ENCODE measurements at regions not wholly inside any gene's neighbourhood (a gene's known extent, or its start where the extent isn't known, plus 50 kb on each side); places are given as distances from the start of the nearest gene placed in this dataset.

DNA sequence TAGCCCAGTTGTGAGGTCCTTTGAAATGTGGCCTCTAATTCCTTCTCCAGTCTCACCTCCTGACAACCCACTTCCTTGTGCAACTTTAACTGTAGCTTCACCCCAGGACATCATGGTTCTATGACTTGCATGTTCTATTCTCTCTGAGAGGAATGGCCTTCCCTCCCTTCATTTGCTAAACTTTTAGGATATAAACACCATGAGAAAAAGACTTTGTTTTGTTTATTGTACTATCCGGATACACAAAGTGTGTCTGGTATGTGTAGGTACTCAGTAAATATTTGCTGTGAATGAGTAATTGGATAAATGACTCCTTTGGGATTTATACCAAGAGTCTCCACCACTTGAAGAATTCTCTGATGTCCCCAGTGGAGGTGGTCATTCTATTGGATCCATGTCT lies 547.6 kb downstream of the INSC start:
- H3K36me3 Mint-ChIP-seq (ENCODE audit: unreplicated experiment): no peaks in the 10 kb centered on the region
- H3K4me1 Mint-ChIP-seq (ENCODE audit: unreplicated experiment): peaks cover 4% of the 10 kb centered on the region
- H3K27me3 Mint-ChIP-seq (ENCODE audit: unreplicated experiment): peaks cover 16% of the 10 kb centered on the region
- H3K9me3 Mint-ChIP-seq (ENCODE audit: unreplicated experiment): no peaks in the 10 kb centered on the region
- no peak for DNase-seq (ENCODE audit: extremely low spot score, unreplicated experiment)
- TF ChIP-seq, protein P1, sequence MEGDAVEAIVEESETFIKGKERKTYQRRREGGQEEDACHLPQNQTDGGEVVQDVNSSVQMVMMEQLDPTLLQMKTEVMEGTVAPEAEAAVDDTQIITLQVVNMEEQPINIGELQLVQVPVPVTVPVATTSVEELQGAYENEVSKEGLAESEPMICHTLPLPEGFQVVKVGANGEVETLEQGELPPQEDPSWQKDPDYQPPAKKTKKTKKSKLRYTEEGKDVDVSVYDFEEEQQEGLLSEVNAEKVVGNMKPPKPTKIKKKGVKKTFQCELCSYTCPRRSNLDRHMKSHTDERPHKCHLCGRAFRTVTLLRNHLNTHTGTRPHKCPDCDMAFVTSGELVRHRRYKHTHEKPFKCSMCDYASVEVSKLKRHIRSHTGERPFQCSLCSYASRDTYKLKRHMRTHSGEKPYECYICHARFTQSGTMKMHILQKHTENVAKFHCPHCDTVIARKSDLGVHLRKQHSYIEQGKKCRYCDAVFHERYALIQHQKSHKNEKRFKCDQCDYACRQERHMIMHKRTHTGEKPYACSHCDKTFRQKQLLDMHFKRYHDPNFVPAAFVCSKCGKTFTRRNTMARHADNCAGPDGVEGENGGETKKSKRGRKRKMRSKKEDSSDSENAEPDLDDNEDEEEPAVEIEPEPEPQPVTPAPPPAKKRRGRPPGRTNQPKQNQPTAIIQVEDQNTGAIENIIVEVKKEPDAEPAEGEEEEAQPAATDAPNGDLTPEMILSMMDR (IDR thresholded peaks at IDR 0.05): no peak
- no peak overlapping the region for H3K27ac Mint-ChIP-seq (ENCODE audit: unreplicated experiment)
- H3K4me3 Mint-ChIP-seq (ENCODE audit: unreplicated experiment): no peak overlapping the region

DNA sequence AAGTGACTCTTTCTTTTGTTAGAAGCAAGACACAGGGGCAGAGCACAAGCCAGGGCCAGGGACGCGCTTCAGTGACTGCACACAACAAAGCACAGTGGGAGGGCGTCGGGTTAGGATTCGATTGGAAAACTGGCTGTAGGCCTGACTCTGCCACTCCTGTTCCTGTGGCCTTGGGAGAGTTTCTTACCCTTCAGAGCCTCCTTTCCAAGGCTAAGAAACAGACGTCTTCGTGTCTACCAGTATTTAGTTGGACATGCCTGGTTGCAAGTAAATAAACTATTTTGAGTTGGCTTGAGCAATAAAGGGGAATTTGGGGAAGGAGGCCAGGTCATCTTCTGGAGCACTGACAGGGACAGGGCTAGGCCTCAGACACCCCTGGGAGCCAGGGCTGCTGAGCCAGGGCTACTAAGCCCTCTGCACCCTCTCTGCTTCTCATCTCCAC lies 549.1 kb downstream of the INSC start:
- H3K4me1 Mint-ChIP-seq (ENCODE audit: unreplicated experiment): peaks cover 4% of the 10 kb centered on the region
- H3K4me3 Mint-ChIP-seq (ENCODE audit: unreplicated experiment): no peak overlapping the region
- H3K36me3 Mint-ChIP-seq (ENCODE audit: unreplicated experiment): no peaks in the 10 kb centered on the region
- peaks cover 15% of the 10 kb centered on the region for H3K27me3 Mint-ChIP-seq (ENCODE audit: unreplicated experiment)
- TF ChIP-seq, protein P1 (IDR thresholded peaks at IDR 0.05): no peak
- H3K27ac Mint-ChIP-seq (ENCODE audit: unreplicated experiment): no peak overlapping the region
- H3K9me3 Mint-ChIP-seq (ENCODE audit: unreplicated experiment): peaks cover 6% of the 10 kb centered on the region
- peak; percentile 30 for DNase-seq (ENCODE audit: extremely low spot score, unreplicated experiment)

DNA sequence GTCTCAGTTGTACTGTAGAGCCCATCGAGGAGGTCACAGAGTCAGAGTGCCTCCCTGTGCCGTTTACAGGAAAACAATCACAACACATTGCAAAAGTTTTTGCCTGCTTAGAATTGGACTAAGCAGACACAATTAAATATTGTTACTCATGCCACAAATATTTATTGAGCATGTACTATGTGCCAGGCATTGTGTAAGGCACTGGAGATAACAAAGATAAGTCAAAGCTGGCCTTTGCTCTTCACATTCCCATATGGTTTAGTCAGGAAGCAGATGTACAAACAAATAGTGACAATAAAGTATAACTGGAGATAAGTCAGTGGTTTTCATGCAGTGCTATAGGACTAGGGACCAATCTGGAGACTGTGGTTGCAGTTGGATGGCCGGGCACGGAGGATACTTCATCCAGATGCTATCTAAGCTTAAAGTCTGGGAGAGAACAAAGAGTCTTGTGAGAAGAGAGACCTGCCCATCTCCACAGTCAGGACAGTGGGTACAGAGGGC lies 550.7 kb downstream of the INSC start:
- Mint-ChIP-seq H3K27me3 (ENCODE audit: unreplicated experiment) (peaks cover 10% of the 10 kb centered on the region), H3K4me3 (ENCODE audit: unreplicated experiment) (no peak overlapping the region), H3K36me3 (ENCODE audit: unreplicated experiment) (no peaks in the 10 kb centered on the region), H3K27ac (ENCODE audit: unreplicated experiment) (no peak overlapping the region), H3K4me1 (ENCODE audit: unreplicated experiment) (peaks cover 4% of the 10 kb centered on the region), H3K9me3 (ENCODE audit: unreplicated experiment) (peaks cover 6% of the 10 kb centered on the region)
- peak; percentile 21 for DNase-seq (ENCODE audit: extremely low spot score, unreplicated experiment)
- TF ChIP-seq, protein P1 (IDR thresholded peaks at IDR 0.05): no peak

DNA sequence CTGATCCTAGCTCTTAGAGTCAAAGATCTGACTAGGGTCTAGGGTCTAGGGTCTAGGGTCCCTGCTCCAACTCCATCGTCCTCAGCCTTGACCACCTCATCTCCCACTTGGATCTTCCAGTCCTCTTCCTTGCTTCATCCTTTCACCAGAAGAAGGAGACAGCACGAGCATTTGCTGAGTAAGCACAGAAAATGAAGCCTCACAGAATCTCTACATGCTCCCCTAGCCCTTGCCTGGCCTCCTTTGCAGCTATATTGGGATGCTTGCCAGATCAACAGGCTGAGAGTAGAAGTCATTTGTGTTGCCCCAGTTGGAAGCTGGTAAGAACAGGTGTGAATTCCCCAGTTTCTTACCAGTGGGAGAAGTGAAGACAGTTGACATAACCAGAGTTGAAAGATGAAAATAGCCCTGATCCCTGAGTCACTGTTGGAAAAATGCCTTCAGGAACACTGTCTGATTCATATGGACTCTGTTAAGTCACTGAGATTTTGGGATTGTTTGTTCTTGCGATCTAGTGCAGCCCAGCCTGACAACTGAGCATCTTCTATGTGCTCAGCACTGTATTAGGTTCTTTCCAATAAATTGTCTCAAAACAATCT lies 552.5 kb downstream of the INSC start:
- Mint-ChIP-seq H3K4me3 (ENCODE audit: unreplicated experiment) (no peak overlapping the region), H3K27ac (ENCODE audit: unreplicated experiment) (no peak overlapping the region), H3K27me3 (ENCODE audit: unreplicated experiment) (peaks cover 10% of the 10 kb centered on the region), H3K9me3 (ENCODE audit: unreplicated experiment) (peaks cover 6% of the 10 kb centered on the region), H3K36me3 (ENCODE audit: unreplicated experiment) (no peaks in the 10 kb centered on the region), H3K4me1 (ENCODE audit: unreplicated experiment) (peaks cover 4% of the 10 kb centered on the region)
- peak; percentile 30 for DNase-seq (ENCODE audit: extremely low spot score, unreplicated experiment)
- TF ChIP-seq, protein P1 (IDR thresholded peaks at IDR 0.05): no peak

DNA sequence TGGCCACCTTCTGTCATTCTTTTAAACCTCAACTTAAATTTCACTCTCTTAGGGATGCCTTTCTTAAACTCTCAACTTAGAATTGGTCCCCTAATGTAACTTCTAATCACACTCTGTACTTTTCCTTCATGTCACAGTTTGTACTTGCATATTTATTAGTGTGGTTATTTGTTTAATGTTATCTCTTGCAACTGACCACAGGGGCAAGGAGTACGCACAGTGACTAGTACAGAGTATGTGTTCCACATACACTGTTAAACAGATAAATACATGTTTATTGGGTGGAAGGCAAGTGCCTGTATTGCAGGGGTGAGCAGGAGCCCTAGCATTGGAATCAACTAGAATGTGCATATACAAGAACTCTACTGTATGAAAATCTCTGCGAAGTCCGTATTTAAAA lies 554.0 kb downstream of the INSC start:
- peak; percentile 8 for DNase-seq (ENCODE audit: extremely low spot score, unreplicated experiment)
- H3K27ac Mint-ChIP-seq (ENCODE audit: unreplicated experiment): no peak overlapping the region

More for the DNA sequence above, 554.0 kb downstream of the INSC start:
- H3K9me3 Mint-ChIP-seq (ENCODE audit: unreplicated experiment): peaks cover 6% of the 10 kb centered on the region
- no peaks in the 10 kb centered on the region for H3K36me3 Mint-ChIP-seq (ENCODE audit: unreplicated experiment)
- no peak overlapping the region for H3K4me3 Mint-ChIP-seq (ENCODE audit: unreplicated experiment)
- no peaks in the 10 kb centered on the region for H3K4me1 Mint-ChIP-seq (ENCODE audit: unreplicated experiment)
- TF ChIP-seq, protein P1 (IDR thresholded peaks at IDR 0.05): no peak
- peaks cover 10% of the 10 kb centered on the region for H3K27me3 Mint-ChIP-seq (ENCODE audit: unreplicated experiment)

All from osteocyte (in vitro differentiated cells).